GM12878 (cell line): ENCODE measurements at regions not wholly inside any gene's neighbourhood (a gene's known extent, or its start where the extent isn't known, plus 50 kb on each side); places are given as distances from the start of the nearest gene placed in this dataset.

ENCODE experiments used
- ATAC-seq: fragments of 200-7000 bp; cut with Tn5 transposase; 3 replicates; pipeline ENCODE4 v1.9.1; 2020; ENCODE audit warnings: mild to moderate bottlenecking, moderate library complexity
- BruUV-seq: library from RNA; stranded (reverse); fragments of 400-500 nt; replicated peaks from 2 replicates; lab custom pipeline; 2021; lab: Mats Ljungman, UMichigan
- CTCF ChIA-PET: fragments of 300-600 bp; sonication (Branson Sonifier 250); formaldehyde crosslinking; extraction: SDS; loops from one replicate; lab custom pipeline; 2021; ENCODE audit warnings: inconsistent platforms; lab: Yijun Ruan, JAX
- POLR2A ChIA-PET: fragments of 350-600 bp; formaldehyde crosslinking; extraction: SDS; loops from one replicate; lab custom pipeline; 2021; ENCODE audit warnings: inconsistent platforms; lab: Charles Lee
- RAD21 ChIA-PET: fragments of 300-600 bp; sonication (Branson Sonifier 250); formaldehyde crosslinking; loops from one replicate; lab custom pipeline; 2023; ENCODE audit warnings: antibody characterized with exemption; ENCODE audit not compliant: unreplicated experiment; lab: Charles Lee
- SMC1A ChIA-PET: fragments of 300-600 bp; sonication (Branson Sonifier 250); formaldehyde crosslinking; loops from one replicate; lab custom pipeline; 2023; ENCODE audit not compliant: unreplicated experiment, uncharacterized antibody; lab: Charles Lee
- DNase-seq: peaks from one replicate; pipeline ENCODE4 v3.0.0-alpha.2; 2011; ENCODE audit warnings: low read depth, low spot score
- FAIRE-seq: peaks from 3 replicates; lab custom pipeline; 2011; peaks lifted over from hg19 to GRCh38; lab: Jason Lieb, UNC
- H2AFZ ChIP-seq: 2 replicates; pipeline ENCODE4 v1.6.0; 2011; ENCODE audit warnings: low read depth, low read length, control low read depth; ENCODE audit not compliant: control insufficient read depth
- H3K27ac ChIP-seq: 2 replicates; pipeline ENCODE4 v1.5.1; 2011; ENCODE audit warnings: control low read depth; ENCODE audit not compliant: control insufficient read depth, insufficient read depth
- H3K27me3 ChIP-seq, 2 experiments: replicated peaks in 1 of 2; 2 replicates each; pipeline versions ENCODE4 v1.6.0 to v1.6.1; 2011; ENCODE audit warnings: low read length in 1 of 2; ENCODE audit not compliant: control insufficient read depth in 2 of 2, insufficient read depth in 2 of 2
- H3K36me3 ChIP-seq, 2 experiments: 2 replicates each; pipeline ENCODE4 v1.5.1; 2011; ENCODE audit warnings: low read length in 1 of 2; ENCODE audit not compliant: control insufficient read depth in 2 of 2, insufficient read depth in 2 of 2
- H3K4me1 ChIP-seq: 2 replicates; pipeline ENCODE4 v1.6.1; 2011; ENCODE audit warnings: mild to moderate bottlenecking, low read length, moderate library complexity, mixed read lengths; ENCODE audit not compliant: control insufficient read depth, insufficient read depth
- H3K4me2 ChIP-seq: 2 replicates; pipeline ENCODE4 v1.6.0; 2011; ENCODE audit warnings: control low read depth; ENCODE audit not compliant: control insufficient read depth, insufficient read depth
- H3K4me3 ChIP-seq: fragments of 200-600 bp; sonication (generic); 2 replicates; pipeline ENCODE4 v1.5.1; 2016
- H3K79me2 ChIP-seq: 2 replicates; pipeline ENCODE4 v1.6.0; 2011; ENCODE audit warnings: low read length; ENCODE audit not compliant: control insufficient read depth, insufficient read depth
- H3K9ac ChIP-seq: 2 replicates; pipeline ENCODE4 v1.8.0; 2011; ENCODE audit warnings: low read length, control low read depth, mixed read lengths; ENCODE audit not compliant: control insufficient read depth, insufficient read depth
- H3K9me3 ChIP-seq: replicated peaks from 3 replicates; pipeline ENCODE4 v1.5.1; 2011; ENCODE audit warnings: mild to moderate bottlenecking, low read length; ENCODE audit not compliant: control insufficient read depth, insufficient read depth
- H4K20me1 ChIP-seq: 2 replicates; pipeline ENCODE4 v1.6.0; 2011; ENCODE audit not compliant: control insufficient read depth, insufficient read depth
- BCL3 ChIP-seq: IDR thresholded peaks from 2 replicates; pipeline ENCODE4 v1.6.1; 2011; ENCODE audit warnings: borderline replicate concordance, low read depth, mild to moderate bottlenecking, moderate library complexity, low read length; ENCODE audit not compliant: insufficient read depth, poor library complexity, severe bottlenecking
- CHD1 ChIP-seq: IDR thresholded peaks from 2 replicates; pipeline ENCODE4 v1.6.1; 2012; ENCODE audit warnings: low read depth, low read length, improper control_type of control experiment
- MEF2A ChIP-seq: IDR thresholded peaks from 2 replicates; pipeline ENCODE4 v1.6.1; 2011; ENCODE audit warnings: low read depth, mild to moderate bottlenecking, low read length, moderate library complexity; ENCODE audit not compliant: insufficient read depth
- NFXL1 ChIP-seq: fragments of 450-650 bp; IDR thresholded peaks from 2 replicates; pipeline ENCODE4 v1.6.1; 2017; ENCODE audit warnings: antibody characterized with exemption, mild to moderate bottlenecking, borderline replicate concordance
- NFYA ChIP-seq: IDR thresholded peaks from 2 replicates; pipeline ENCODE4 v1.6.1; 2011; ENCODE audit warnings: low read depth, mild to moderate bottlenecking, low read length, improper control_type of control experiment, borderline replicate concordance
- RUNX3 ChIP-seq: IDR thresholded peaks from 2 replicates; pipeline ENCODE4 v1.6.1; 2012; ENCODE audit warnings: low read length, inconsistent platforms
- SPI1 ChIP-seq: IDR thresholded peaks from 2 replicates; pipeline ENCODE4 v1.6.1; 2011; ENCODE audit warnings: low read depth, mild to moderate bottlenecking, low read length, moderate library complexity, borderline replicate concordance; ENCODE audit not compliant: insufficient read depth
- TAF1 ChIP-seq: IDR thresholded peaks from 2 replicates; pipeline ENCODE4 v1.6.1; 2011; ENCODE audit warnings: mild to moderate bottlenecking, low read depth, low read length, borderline replicate concordance
- WGBS: methylation state at CpG from one replicate; pipeline ENCODE4 v1.1.6; 2016; ENCODE audit warnings: low lambda C conversion rate; ENCODE audit not compliant: insufficient replicate concordance, insufficient coverage; ENCODE audit errors: missing lambda C conversion rate; 5-methylcytosine and 5-hydroxymethylcytosine counted together
- in situ Hi-C: fragments of 300-500 bp; cut with MboI; formaldehyde crosslinking; loops from 9 replicates; pipeline ENCODE4 v1.14.3; 2018; ENCODE audit warnings: mixed read lengths
- intact Hi-C: fragments of 100-400 bp; cut with micrococcal nuclease; formaldehyde crosslinking; loops from one replicate; pipeline ENCODE4 v1.14.2; 2022; ENCODE audit not compliant: unreplicated experiment
- TF ChIP-seq, protein P1 (sequence below): IDR thresholded peaks from 2 replicates; pipeline ENCODE4 v1.6.1; 2012; ENCODE audit warnings: mild to moderate bottlenecking, low read depth, low read length
- TF ChIP-seq, protein P2 (sequence below): fragments of 450-650 bp; IDR thresholded peaks from 2 replicates; pipeline ENCODE4 v1.6.1; 2017; ENCODE audit warnings: low read depth, mild to moderate bottlenecking, moderate library complexity

- in situ Hi-C loops (no loop called here), intact Hi-C loops (no loop called here)
- H3K79me2 ChIP-seq = no peaks in the 10 kb centered on the region
- no TSS peak for BruUV-seq
- WGBS = 7% methylated on average over 2 of the region's 2 CpGs
- POLR2A ChIA-PET = no interaction called here
- SMC1A ChIA-PET = interaction anchor here (1.7 to 11.1 kb wide), 2 partner anchors 12 to 14 kb away, joined by 4 to 95 read pairs; no protein-coding TSS in a partner anchor
- CTCF ChIA-PET = no interaction called here
- no peak overlapping the region for H3K4me2 ChIP-seq
- no peak overlapping the region for H3K9ac ChIP-seq
- no peak for FAIRE-seq
- ATAC-seq = peak; percentile 52
- no peaks in the 10 kb centered on the region for H3K4me1 ChIP-seq
- DNase-seq = no peak
- no peak overlapping the region for H3K27ac ChIP-seq
- no peak overlapping the region for H3K4me3 ChIP-seq
- RAD21 ChIA-PET = no interaction called here
- no peaks in the 10 kb centered on the region for H3K27me3 ChIP-seq
- H4K20me1 ChIP-seq = no peaks in the 10 kb centered on the region
- H2AFZ ChIP-seq = no peak overlapping the region
- H3K9me3 ChIP-seq = no peaks in the 10 kb centered on the region; the same call in 2 of the 3 replicates
- no peaks in the 10 kb centered on the region for H3K36me3 ChIP-seq
- TF ChIP-seq SPI1 (peak; percentile 17; the same call in 1 of the 2 replicates), NFYA (no peak)
Observed at GRCh38 chr10:33793793-33794192, 459.3 kb upstream of the NRP1 start.

- H3K4me2 ChIP-seq = no peak overlapping the region
- H3K4me1 ChIP-seq = no peaks in the 10 kb centered on the region
- DNase-seq (no peak), FAIRE-seq (no peak), ATAC-seq (no peak)
- no peak overlapping the region for H2AFZ ChIP-seq
- H3K79me2 ChIP-seq = no peaks in the 10 kb centered on the region
- WGBS = 70% methylated on average over 5 of the region's 5 CpGs
- ChIA-PET SMC1A (interaction anchor here (0.6 to 11.1 kb wide), 4 partner anchors 12 to 589 kb away, joined by 3 to 95 read pairs (median 4); no protein-coding TSS in a partner anchor), POLR2A (interaction anchor here (1.0 to 1.3 kb wide), 2 partner anchors 11 kb away, joined by 3 to 4 read pairs; no protein-coding TSS in a partner anchor), CTCF (interaction anchor here (1.3 kb wide), 1 partner anchor 12 kb away, joined by 5 read pairs; no protein-coding TSS in a partner anchor), RAD21 (no interaction called here)
- in situ Hi-C loops = no loop called here
- no peaks in the 10 kb centered on the region for H3K36me3 ChIP-seq
- no peaks in the 10 kb centered on the region for H4K20me1 ChIP-seq
- intact Hi-C loops = no loop called here
- no peak overlapping the region for H3K9ac ChIP-seq
- TF ChIP-seq BCL3 = no peak
- TF ChIP-seq CHD1 = no peak
- TF ChIP-seq TAF1 = no peak
- TF ChIP-seq, protein P1, sequence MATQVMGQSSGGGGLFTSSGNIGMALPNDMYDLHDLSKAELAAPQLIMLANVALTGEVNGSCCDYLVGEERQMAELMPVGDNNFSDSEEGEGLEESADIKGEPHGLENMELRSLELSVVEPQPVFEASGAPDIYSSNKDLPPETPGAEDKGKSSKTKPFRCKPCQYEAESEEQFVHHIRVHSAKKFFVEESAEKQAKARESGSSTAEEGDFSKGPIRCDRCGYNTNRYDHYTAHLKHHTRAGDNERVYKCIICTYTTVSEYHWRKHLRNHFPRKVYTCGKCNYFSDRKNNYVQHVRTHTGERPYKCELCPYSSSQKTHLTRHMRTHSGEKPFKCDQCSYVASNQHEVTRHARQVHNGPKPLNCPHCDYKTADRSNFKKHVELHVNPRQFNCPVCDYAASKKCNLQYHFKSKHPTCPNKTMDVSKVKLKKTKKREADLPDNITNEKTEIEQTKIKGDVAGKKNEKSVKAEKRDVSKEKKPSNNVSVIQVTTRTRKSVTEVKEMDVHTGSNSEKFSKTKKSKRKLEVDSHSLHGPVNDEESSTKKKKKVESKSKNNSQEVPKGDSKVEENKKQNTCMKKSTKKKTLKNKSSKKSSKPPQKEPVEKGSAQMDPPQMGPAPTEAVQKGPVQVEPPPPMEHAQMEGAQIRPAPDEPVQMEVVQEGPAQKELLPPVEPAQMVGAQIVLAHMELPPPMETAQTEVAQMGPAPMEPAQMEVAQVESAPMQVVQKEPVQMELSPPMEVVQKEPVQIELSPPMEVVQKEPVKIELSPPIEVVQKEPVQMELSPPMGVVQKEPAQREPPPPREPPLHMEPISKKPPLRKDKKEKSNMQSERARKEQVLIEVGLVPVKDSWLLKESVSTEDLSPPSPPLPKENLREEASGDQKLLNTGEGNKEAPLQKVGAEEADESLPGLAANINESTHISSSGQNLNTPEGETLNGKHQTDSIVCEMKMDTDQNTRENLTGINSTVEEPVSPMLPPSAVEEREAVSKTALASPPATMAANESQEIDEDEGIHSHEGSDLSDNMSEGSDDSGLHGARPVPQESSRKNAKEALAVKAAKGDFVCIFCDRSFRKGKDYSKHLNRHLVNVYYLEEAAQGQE = no peak
- TF ChIP-seq, protein P2, sequence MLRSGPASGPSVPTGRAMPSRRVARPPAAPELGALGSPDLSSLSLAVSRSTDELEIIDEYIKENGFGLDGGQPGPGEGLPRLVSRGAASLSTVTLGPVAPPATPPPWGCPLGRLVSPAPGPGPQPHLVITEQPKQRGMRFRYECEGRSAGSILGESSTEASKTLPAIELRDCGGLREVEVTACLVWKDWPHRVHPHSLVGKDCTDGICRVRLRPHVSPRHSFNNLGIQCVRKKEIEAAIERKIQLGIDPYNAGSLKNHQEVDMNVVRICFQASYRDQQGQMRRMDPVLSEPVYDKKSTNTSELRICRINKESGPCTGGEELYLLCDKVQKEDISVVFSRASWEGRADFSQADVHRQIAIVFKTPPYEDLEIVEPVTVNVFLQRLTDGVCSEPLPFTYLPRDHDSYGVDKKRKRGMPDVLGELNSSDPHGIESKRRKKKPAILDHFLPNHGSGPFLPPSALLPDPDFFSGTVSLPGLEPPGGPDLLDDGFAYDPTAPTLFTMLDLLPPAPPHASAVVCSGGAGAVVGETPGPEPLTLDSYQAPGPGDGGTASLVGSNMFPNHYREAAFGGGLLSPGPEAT = no peak
- TF ChIP-seq MEF2A = no peak
- TF ChIP-seq NFXL1 = no peak
- no peak for TF ChIP-seq RUNX3
- no peak overlapping the region for H3K27ac ChIP-seq
- no peak overlapping the region for H3K4me3 ChIP-seq
- BruUV-seq = no TSS peak
- H3K27me3 ChIP-seq = no peaks in the 10 kb centered on the region
- H3K9me3 ChIP-seq = no peaks in the 10 kb centered on the region; the same call in 2 of the 3 replicates
Observed at GRCh38 chr10:33791272-33791660, 456.8 kb upstream of the NRP1 start.
